ENCODE measurements at regions not wholly inside any gene's neighbourhood (a gene's known extent, or its start where the extent isn't known, plus 50 kb on each side); places are given as distances from the start of the nearest gene placed in this dataset.

GRCh38 chr12:73372856-73373255 lies 1100.7 kb downstream of the TRHDE start:
- no peak overlapping the region for H3K4me3 ChIP-seq (ENCODE audit: low read length)
- WGBS (ENCODE audit: insufficient coverage, insufficient read length), result no CpG with 5 or more reads among the region's 1 CpG
- no peaks in the 10 kb centered on the region for H3K27me3 ChIP-seq (ENCODE audit: control insufficient read depth, insufficient read depth, low read length)
- DNase-seq (ENCODE audit: low read depth, low spot score), result no peak
- H3K36me3 ChIP-seq (ENCODE audit: control insufficient read depth, insufficient read depth, low read length), result no peaks in the 10 kb centered on the region
- H3K4me1 ChIP-seq (ENCODE audit: control insufficient read depth, insufficient read depth, low read length), result no peaks in the 10 kb centered on the region
- no peaks in the 10 kb centered on the region for H3K9me3 ChIP-seq (ENCODE audit: control insufficient read depth, insufficient read depth, low read length)
- no peak overlapping the region for H3K27ac ChIP-seq (ENCODE audit: low read length)

GRCh38 chr12:73374360-73374759 lies 1102.2 kb downstream of the TRHDE start:
- no peaks in the 10 kb centered on the region for H3K27me3 ChIP-seq (ENCODE audit: control insufficient read depth, insufficient read depth, low read length)
- H3K9me3 ChIP-seq (ENCODE audit: control insufficient read depth, insufficient read depth, low read length), result no peaks in the 10 kb centered on the region

GRCh38 chr12:73383584-73384222 lies 1111.5 kb downstream of the TRHDE start:
- DNase-seq (ENCODE audit: low read depth, low spot score), result no peak
- Histone ChIP-seq H3K27ac (ENCODE audit: low read length) (no peak overlapping the region), H3K4me1 (ENCODE audit: control insufficient read depth, insufficient read depth, low read length) (no peaks in the 10 kb centered on the region), H3K4me3 (ENCODE audit: low read length) (no peak overlapping the region), H3K27me3 (ENCODE audit: control insufficient read depth, insufficient read depth, low read length) (no peaks in the 10 kb centered on the region), H3K9me3 (ENCODE audit: control insufficient read depth, insufficient read depth, low read length) (no peaks in the 10 kb centered on the region), H3K36me3 (ENCODE audit: control insufficient read depth, insufficient read depth, low read length) (no peaks in the 10 kb centered on the region)

More at GRCh38 chr12:73374360-73374759, 1102.2 kb downstream of the TRHDE start:
- no peak overlapping the region for H3K27ac ChIP-seq (ENCODE audit: low read length)
- H3K4me1 ChIP-seq (ENCODE audit: control insufficient read depth, insufficient read depth, low read length), result no peaks in the 10 kb centered on the region
- no peak overlapping the region for H3K4me3 ChIP-seq (ENCODE audit: low read length)
- no peaks in the 10 kb centered on the region for H3K36me3 ChIP-seq (ENCODE audit: control insufficient read depth, insufficient read depth, low read length)
- no peak for DNase-seq (ENCODE audit: low read depth, low spot score)

GRCh38 chr12:73384592-73384991 lies 1112.4 kb downstream of the TRHDE start:
- no peaks in the 10 kb centered on the region for H3K36me3 ChIP-seq (ENCODE audit: control insufficient read depth, insufficient read depth, low read length)
- H3K27ac ChIP-seq (ENCODE audit: low read length), result no peak overlapping the region
- H3K4me3 ChIP-seq (ENCODE audit: low read length), result no peak overlapping the region
- no CpG with 5 or more reads among the region's 1 CpG for WGBS (ENCODE audit: insufficient coverage, insufficient read length)
- no peaks in the 10 kb centered on the region for H3K4me1 ChIP-seq (ENCODE audit: control insufficient read depth, insufficient read depth, low read length)
- no peaks in the 10 kb centered on the region for H3K9me3 ChIP-seq (ENCODE audit: control insufficient read depth, insufficient read depth, low read length)
- H3K27me3 ChIP-seq (ENCODE audit: control insufficient read depth, insufficient read depth, low read length), result no peaks in the 10 kb centered on the region
- DNase-seq (ENCODE audit: low read depth, low spot score), result no peak

- no CpG with 5 or more reads among the region's 2 CpGs for WGBS (ENCODE audit: insufficient coverage, insufficient read length)
- Histone ChIP-seq H3K36me3 (ENCODE audit: control insufficient read depth, insufficient read depth, low read length) (no peaks in the 10 kb centered on the region), H3K4me1 (ENCODE audit: control insufficient read depth, insufficient read depth, low read length) (no peaks in the 10 kb centered on the region), H3K27ac (ENCODE audit: low read length) (no peak overlapping the region), H3K4me3 (ENCODE audit: low read length) (no peak overlapping the region), H3K27me3 (ENCODE audit: control insufficient read depth, insufficient read depth, low read length) (no peaks in the 10 kb centered on the region), H3K9me3 (ENCODE audit: control insufficient read depth, insufficient read depth, low read length) (no peaks in the 10 kb centered on the region)
- DNase-seq (ENCODE audit: low read depth, low spot score), result no peak
Measured at GRCh38 chr12:73390261-73390660, 1118.1 kb downstream of the TRHDE start.

- no peak for DNase-seq (ENCODE audit: low read depth, low spot score)
- H3K4me3 ChIP-seq (ENCODE audit: low read length), result no peak overlapping the region
- no peaks in the 10 kb centered on the region for H3K4me1 ChIP-seq (ENCODE audit: control insufficient read depth, insufficient read depth, low read length)
- H3K27me3 ChIP-seq (ENCODE audit: control insufficient read depth, insufficient read depth, low read length), result no peaks in the 10 kb centered on the region
- H3K27ac ChIP-seq (ENCODE audit: low read length), result no peak overlapping the region
- no peaks in the 10 kb centered on the region; the same call in 1 of the 2 replicates for H3K9me3 ChIP-seq (ENCODE audit: control insufficient read depth, insufficient read depth, low read length)
- H3K36me3 ChIP-seq (ENCODE audit: control insufficient read depth, insufficient read depth, low read length), result no peaks in the 10 kb centered on the region
- no CpG with 5 or more reads among the region's 2 CpGs for WGBS (ENCODE audit: insufficient coverage, insufficient read length)
Measured at GRCh38 chr12:73413051-73413450, 1124.6 kb upstream of the ATXN7L3B start.

- Histone ChIP-seq H3K27me3 (ENCODE audit: control insufficient read depth, insufficient read depth, low read length) (no peaks in the 10 kb centered on the region), H3K27ac (ENCODE audit: low read length) (no peak overlapping the region), H3K4me1 (ENCODE audit: control insufficient read depth, insufficient read depth, low read length) (no peaks in the 10 kb centered on the region), H3K9me3 (ENCODE audit: control insufficient read depth, insufficient read depth, low read length) (no peaks in the 10 kb centered on the region; the same call in 1 of the 2 replicates), H3K4me3 (ENCODE audit: low read length) (no peak overlapping the region), H3K36me3 (ENCODE audit: control insufficient read depth, insufficient read depth, low read length) (no peaks in the 10 kb centered on the region)
- DNase-seq (ENCODE audit: low read depth, low spot score), result no peak
- WGBS (ENCODE audit: insufficient coverage, insufficient read length), result no CpG with 5 or more reads among the region's 1 CpG
Measured at GRCh38 chr12:73413974-73414373, 1123.7 kb upstream of the ATXN7L3B start.

GRCh38 chr12:73414926-73415325 lies 1122.7 kb upstream of the ATXN7L3B start:
- Histone ChIP-seq H3K27ac (ENCODE audit: low read length) (no peak overlapping the region), H3K9me3 (ENCODE audit: control insufficient read depth, insufficient read depth, low read length) (no peaks in the 10 kb centered on the region; the same call in 1 of the 2 replicates), H3K27me3 (ENCODE audit: control insufficient read depth, insufficient read depth, low read length) (no peaks in the 10 kb centered on the region), H3K36me3 (ENCODE audit: control insufficient read depth, insufficient read depth, low read length) (no peaks in the 10 kb centered on the region), H3K4me1 (ENCODE audit: control insufficient read depth, insufficient read depth, low read length) (no peaks in the 10 kb centered on the region), H3K4me3 (ENCODE audit: low read length) (no peak overlapping the region)
- no peak for DNase-seq (ENCODE audit: low read depth, low spot score)
- WGBS (ENCODE audit: insufficient coverage, insufficient read length), result no CpG with 5 or more reads among the region's 2 CpGs

GRCh38 chr12:73418541-73418940 lies 1119.1 kb upstream of the ATXN7L3B start:
- Histone ChIP-seq H3K4me1 (ENCODE audit: control insufficient read depth, insufficient read depth, low read length) (no peaks in the 10 kb centered on the region), H3K27me3 (ENCODE audit: control insufficient read depth, insufficient read depth, low read length) (no peaks in the 10 kb centered on the region), H3K27ac (ENCODE audit: low read length) (no peak overlapping the region), H3K4me3 (ENCODE audit: low read length) (no peak overlapping the region), H3K9me3 (ENCODE audit: control insufficient read depth, insufficient read depth, low read length) (no peaks in the 10 kb centered on the region), H3K36me3 (ENCODE audit: control insufficient read depth, insufficient read depth, low read length) (no peaks in the 10 kb centered on the region)
- no peak for DNase-seq (ENCODE audit: low read depth, low spot score)

GRCh38 chr12:73421832-73422231 lies 1115.8 kb upstream of the ATXN7L3B start:
- Histone ChIP-seq H3K36me3 (ENCODE audit: control insufficient read depth, insufficient read depth, low read length) (no peaks in the 10 kb centered on the region), H3K4me3 (ENCODE audit: low read length) (no peak overlapping the region), H3K4me1 (ENCODE audit: control insufficient read depth, insufficient read depth, low read length) (no peaks in the 10 kb centered on the region), H3K9me3 (ENCODE audit: control insufficient read depth, insufficient read depth, low read length) (peaks cover 1% of the 10 kb centered on the region), H3K27me3 (ENCODE audit: control insufficient read depth, insufficient read depth, low read length) (no peaks in the 10 kb centered on the region), H3K27ac (ENCODE audit: low read length) (no peak overlapping the region)
- DNase-seq (ENCODE audit: low read depth, low spot score), result no peak
- 100% methylated on average over 1 of the region's 5 CpGs for WGBS (ENCODE audit: insufficient coverage, insufficient read length)

- DNase-seq (ENCODE audit: low read depth, low spot score), result no peak
- WGBS (ENCODE audit: insufficient coverage, insufficient read length), result no CpG with 5 or more reads among the region's 2 CpGs
- Histone ChIP-seq H3K4me1 (ENCODE audit: control insufficient read depth, insufficient read depth, low read length) (no peaks in the 10 kb centered on the region), H3K9me3 (ENCODE audit: control insufficient read depth, insufficient read depth, low read length) (peaks cover 1% of the 10 kb centered on the region), H3K36me3 (ENCODE audit: control insufficient read depth, insufficient read depth, low read length) (no peaks in the 10 kb centered on the region), H3K27me3 (ENCODE audit: control insufficient read depth, insufficient read depth, low read length) (no peaks in the 10 kb centered on the region), H3K4me3 (ENCODE audit: low read length) (no peak overlapping the region), H3K27ac (ENCODE audit: low read length) (no peak overlapping the region)
Measured at GRCh38 chr12:73424484-73424883, 1113.2 kb upstream of the ATXN7L3B start.

All from iPS DF 6.9 (cell line).